Endodermal cell (in vitro differentiated cells): ENCODE measurements at regions not wholly inside any gene's neighbourhood (a gene's known extent, or its start where the extent isn't known, plus 50 kb on each side); places are given as distances from the start of the nearest gene placed in this dataset.

Source experiments
- DNase-seq: peaks from one replicate; pipeline ENCODE4 v3.0.0-alpha.2; 2017
- H3K27ac ChIP-seq: 2 replicates; pipeline ENCODE4 v1.5.1; 2013; ENCODE audit warnings: mild to moderate bottlenecking, low read depth, low read length, moderate library complexity
- H3K27me3 ChIP-seq: 2 replicates; pipeline ENCODE4 v1.6.1; 2013; ENCODE audit warnings: mild to moderate bottlenecking, low read length, moderate library complexity; ENCODE audit not compliant: insufficient read depth, control insufficient read depth, poor library complexity, severe bottlenecking
- H3K36me3 ChIP-seq: 2 replicates; pipeline ENCODE4 v1.7.0; 2013; ENCODE audit warnings: mild to moderate bottlenecking, low read length, moderate library complexity; ENCODE audit not compliant: control insufficient read depth, insufficient read depth
- H3K4me1 ChIP-seq: one replicate; pipeline ENCODE4 v1.7.0; 2013; ENCODE audit warnings: low read length; ENCODE audit not compliant: control insufficient read depth, insufficient read depth
- H3K4me3 ChIP-seq: 2 replicates; pipeline ENCODE4 v1.5.1; 2013; ENCODE audit warnings: mild to moderate bottlenecking, low read length, moderate library complexity
- H3K9ac ChIP-seq: 2 replicates; pipeline ENCODE4 v1.6.1; 2013; ENCODE audit warnings: mild to moderate bottlenecking, low read length, moderate library complexity; ENCODE audit not compliant: poor library complexity, severe bottlenecking; ENCODE audit errors: extremely low read depth
- H3K9me3 ChIP-seq: 2 replicates; pipeline ENCODE4 v1.6.1; 2013; ENCODE audit warnings: mild to moderate bottlenecking, low read length, moderate library complexity; ENCODE audit not compliant: control insufficient read depth
- H3K27ac Mint-ChIP-seq: 2 replicates; pipeline ENCODE4 v1.8.0; 2020; ENCODE audit warnings: mixed read lengths
- H3K27me3 Mint-ChIP-seq: 2 replicates; pipeline ENCODE4 v1.8.0; 2021; ENCODE audit warnings: mild to moderate bottlenecking, mixed read lengths; ENCODE audit not compliant: insufficient read depth
- H3K36me3 Mint-ChIP-seq: 2 replicates; pipeline ENCODE4 v1.8.0; 2020; ENCODE audit warnings: low read depth, mixed read lengths
- H3K4me1 Mint-ChIP-seq: 2 replicates; pipeline ENCODE4 v1.8.0; 2020; ENCODE audit warnings: mixed read lengths
- H3K4me3 Mint-ChIP-seq: 2 replicates; pipeline ENCODE4 v1.8.0; 2020; ENCODE audit warnings: mild to moderate bottlenecking, moderate library complexity, mixed read lengths
- H3K9me3 Mint-ChIP-seq: 2 replicates; pipeline ENCODE4 v1.8.0; 2020; ENCODE audit warnings: mild to moderate bottlenecking, mixed read lengths
- WGBS, 2 experiments: methylation state at CpG; one replicate each; pipeline versions ENCODE4 v1.1.5 to v1.1.7; 2013; ENCODE audit warnings: missing lambda C conversion rate in 2 of 2, mixed read lengths in 1 of 2; ENCODE audit not compliant: insufficient coverage in 1 of 2, insufficient read length in 1 of 2; 5-methylcytosine and 5-hydroxymethylcytosine counted together
- TF ChIP-seq, protein P1 (sequence below): fragments of 200-600 bp; sonication (generic); conservative IDR thresholded peaks from 2 replicates; pipeline ENCODE4 v1.5.0; 2021; ENCODE audit warnings: antibody characterized with exemption, mild to moderate bottlenecking

DNA sequence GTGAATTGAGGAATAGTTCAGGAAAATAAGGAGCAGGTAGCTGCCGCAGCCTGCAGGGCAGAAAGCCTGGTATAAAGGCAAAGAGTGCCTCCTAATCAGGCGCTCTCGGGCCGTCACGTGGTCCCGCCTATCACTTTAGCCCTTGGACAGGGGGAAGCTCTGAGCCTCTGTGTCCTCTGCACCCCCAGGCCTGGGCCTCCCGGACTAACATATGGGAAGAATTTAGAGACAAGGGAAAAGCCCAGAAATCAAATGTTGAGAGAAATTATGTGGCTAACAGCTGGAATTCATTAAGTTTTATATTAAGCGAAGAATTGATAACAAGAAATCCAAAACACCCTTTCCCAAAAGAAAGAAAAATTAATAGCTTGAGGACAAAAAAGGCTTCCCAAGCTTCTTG is 417.7 kb downstream of the ATP23 start:
- no peaks in the 10 kb centered on the region for H3K36me3 ChIP-seq
- H3K9ac ChIP-seq = no peak overlapping the region
- no peak overlapping the region for H3K27ac ChIP-seq
- H3K9me3 ChIP-seq = no peaks in the 10 kb centered on the region
- 92% methylated on average over 8 of the region's 8 CpGs; no CpG with 5 or more reads in 1 of the 2 experiments for WGBS, 2 experiments
- Mint-ChIP-seq H3K9me3 (peaks cover 3% of the 10 kb centered on the region), H3K27ac (no peak overlapping the region), H3K36me3 (peaks cover 2% of the 10 kb centered on the region), H3K27me3 (peaks cover 8% of the 10 kb centered on the region), H3K4me3 (no peak overlapping the region), H3K4me1 (peaks cover 2% of the 10 kb centered on the region)
- no peaks in the 10 kb centered on the region for H3K27me3 ChIP-seq
- H3K4me3 ChIP-seq = no peak overlapping the region
- TF ChIP-seq, protein P1, sequence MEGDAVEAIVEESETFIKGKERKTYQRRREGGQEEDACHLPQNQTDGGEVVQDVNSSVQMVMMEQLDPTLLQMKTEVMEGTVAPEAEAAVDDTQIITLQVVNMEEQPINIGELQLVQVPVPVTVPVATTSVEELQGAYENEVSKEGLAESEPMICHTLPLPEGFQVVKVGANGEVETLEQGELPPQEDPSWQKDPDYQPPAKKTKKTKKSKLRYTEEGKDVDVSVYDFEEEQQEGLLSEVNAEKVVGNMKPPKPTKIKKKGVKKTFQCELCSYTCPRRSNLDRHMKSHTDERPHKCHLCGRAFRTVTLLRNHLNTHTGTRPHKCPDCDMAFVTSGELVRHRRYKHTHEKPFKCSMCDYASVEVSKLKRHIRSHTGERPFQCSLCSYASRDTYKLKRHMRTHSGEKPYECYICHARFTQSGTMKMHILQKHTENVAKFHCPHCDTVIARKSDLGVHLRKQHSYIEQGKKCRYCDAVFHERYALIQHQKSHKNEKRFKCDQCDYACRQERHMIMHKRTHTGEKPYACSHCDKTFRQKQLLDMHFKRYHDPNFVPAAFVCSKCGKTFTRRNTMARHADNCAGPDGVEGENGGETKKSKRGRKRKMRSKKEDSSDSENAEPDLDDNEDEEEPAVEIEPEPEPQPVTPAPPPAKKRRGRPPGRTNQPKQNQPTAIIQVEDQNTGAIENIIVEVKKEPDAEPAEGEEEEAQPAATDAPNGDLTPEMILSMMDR = no peak
- no peaks in the 10 kb centered on the region for H3K4me1 ChIP-seq
- no peak for DNase-seq

DNA sequence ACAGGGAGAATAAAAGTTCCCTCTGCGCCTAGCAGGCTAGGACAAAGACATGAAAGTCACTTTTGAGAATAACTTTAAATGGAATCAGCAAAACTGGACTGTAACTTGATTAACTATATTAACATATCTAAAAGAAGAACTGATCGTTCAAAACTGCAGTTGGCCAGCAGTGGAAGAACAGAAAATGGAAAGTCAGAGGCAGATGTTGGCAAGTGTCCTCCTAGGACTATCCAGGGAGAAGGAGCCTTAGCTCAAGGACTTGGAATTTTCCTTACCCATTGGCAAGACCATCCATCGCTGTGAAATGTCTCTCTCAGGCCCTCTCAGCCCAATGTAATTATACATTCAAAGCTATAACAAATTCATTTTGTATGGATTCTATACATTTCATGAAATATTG is 419.7 kb downstream of the ATP23 start:
- Histone ChIP-seq H3K27me3 (no peaks in the 10 kb centered on the region), H3K4me1 (no peaks in the 10 kb centered on the region), H3K9me3 (no peaks in the 10 kb centered on the region), H3K4me3 (no peak overlapping the region), H3K9ac (no peak overlapping the region), H3K27ac (no peak overlapping the region), H3K36me3 (no peaks in the 10 kb centered on the region)
- Mint-ChIP-seq H3K9me3 (no peaks in the 10 kb centered on the region), H3K36me3 (no peaks in the 10 kb centered on the region), H3K4me1 (no peaks in the 10 kb centered on the region), H3K27ac (no peak overlapping the region), H3K4me3 (no peak overlapping the region), H3K27me3 (peaks cover 8% of the 10 kb centered on the region)
- WGBS, 2 experiments = 60 to 75% methylated on average over 1 to 3 of the region's 3 CpGs
- TF ChIP-seq, protein P1 = no peak
- DNase-seq = no peak

DNA sequence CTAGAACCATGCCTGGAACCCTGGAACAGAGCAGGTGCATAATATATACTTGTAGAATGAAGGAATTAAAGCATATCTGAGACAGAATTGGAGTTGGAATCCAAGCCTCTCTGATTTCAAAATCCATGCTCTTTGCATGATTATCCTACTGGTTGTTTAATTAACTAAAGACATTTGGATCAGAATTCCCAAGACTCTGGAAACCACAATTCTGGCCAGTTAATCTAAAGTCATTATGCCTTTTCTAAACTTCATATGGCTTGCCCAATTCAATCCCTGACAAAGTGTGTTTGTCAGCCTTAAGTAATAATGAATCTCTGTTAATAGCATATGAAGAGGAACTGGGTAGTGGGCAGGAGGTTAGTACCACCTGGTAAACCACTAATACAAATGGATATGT is 422.6 kb downstream of the ATP23 start:
- Mint-ChIP-seq H3K27ac (no peak overlapping the region), H3K9me3 (no peaks in the 10 kb centered on the region), H3K36me3 (no peaks in the 10 kb centered on the region), H3K27me3 (no peaks in the 10 kb centered on the region), H3K4me3 (no peak overlapping the region), H3K4me1 (no peaks in the 10 kb centered on the region)
- TF ChIP-seq, protein P1 = no peak
- Histone ChIP-seq H3K27me3 (no peaks in the 10 kb centered on the region), H3K9me3 (no peaks in the 10 kb centered on the region), H3K9ac (no peak overlapping the region), H3K27ac (no peak overlapping the region), H3K4me1 (no peaks in the 10 kb centered on the region), H3K36me3 (no peaks in the 10 kb centered on the region), H3K4me3 (no peak overlapping the region)
- DNase-seq = no peak
